Ishikawa (cell line): ENCODE measurements at regions not wholly inside any gene's neighbourhood (a gene's known extent, or its start where the extent isn't known, plus 50 kb on each side); places are given as distances from the start of the nearest gene placed in this dataset.

ENCODE experiments used
- CEBPB ChIP-seq: IDR thresholded peaks from 2 replicates; pipeline ENCODE4 v1.6.1; 2012
- EGR1 ChIP-seq: IDR thresholded peaks from 2 replicates; pipeline ENCODE4 v1.6.1; 2012
- EP300 ChIP-seq: IDR thresholded peaks from 2 replicates; pipeline ENCODE4 v1.6.1; 2012; ENCODE audit warnings: borderline replicate concordance
- FOXM1 ChIP-seq: IDR thresholded peaks from 2 replicates; pipeline ENCODE4 v1.6.1; 2012; ENCODE audit warnings: low read depth, borderline replicate concordance
- MAX ChIP-seq: IDR thresholded peaks from 2 replicates; pipeline ENCODE4 v1.6.1; 2012
- RAD21 ChIP-seq: IDR thresholded peaks from 2 replicates; pipeline ENCODE4 v1.6.1; 2012; ENCODE audit warnings: low read depth
- REST ChIP-seq: IDR thresholded peaks from 2 replicates; pipeline ENCODE4 v1.6.1; 2012; ENCODE audit warnings: low read depth, mild to moderate bottlenecking
- TAF1 ChIP-seq: IDR thresholded peaks from 2 replicates; pipeline ENCODE4 v1.6.1; 2012; ENCODE audit warnings: low read depth, mild to moderate bottlenecking
- TCF12 ChIP-seq: IDR thresholded peaks from 2 replicates; pipeline ENCODE4 v1.6.1; 2012; ENCODE audit warnings: low read depth
- USF1 ChIP-seq: IDR thresholded peaks from 2 replicates; pipeline ENCODE4 v1.6.1; 2012
- YY1 ChIP-seq: IDR thresholded peaks from 2 replicates; pipeline ENCODE4 v1.6.1; 2012; ENCODE audit warnings: low read depth
- ZBTB7A ChIP-seq: IDR thresholded peaks from 2 replicates; pipeline ENCODE4 v1.6.1; 2012; ENCODE audit warnings: low read depth

GRCh38 chr4:171170671-171171070 lies 642.5 kb upstream of the GALNTL6 start:
- TF ChIP-seq EGR1 (no peak), EP300 (no peak), YY1 (no peak), REST (no peak), USF1 (no peak), TAF1 (no peak), MAX (no peak), RAD21 (no peak), CEBPB (no peak), FOXM1 (no peak), TCF12 (no peak), ZBTB7A (no peak)
